IMR-90 (cell line): ENCODE measurements at regions not wholly inside any gene's neighbourhood (a gene's known extent, or its start where the extent isn't known, plus 50 kb on each side); places are given as distances from the start of the nearest gene placed in this dataset.

Experiments used
- ATAC-seq: fragments of 200-7000 bp; cut with Tn5 transposase; 2 replicates; pipeline ENCODE4 v1.9.1; 2020; ENCODE audit warnings: low read depth, mild to moderate bottlenecking, moderate library complexity
- BruUV-seq: library from RNA; stranded (reverse); fragments of 400-500 nt; replicated peaks from 2 replicates; lab custom pipeline; 2021; lab: Mats Ljungman, UMichigan
- CTCF ChIA-PET: fragments of 300-600 bp; formaldehyde crosslinking; extraction: SDS; loops from one replicate; lab custom pipeline; 2021; ENCODE audit warnings: antibody characterized with exemption; lab: Yijun Ruan, JAX
- POLR2A ChIA-PET: fragments of 300-600 bp; sonication (Branson Sonifier 250); formaldehyde crosslinking; loops from one replicate; lab custom pipeline; 2022; ENCODE audit warnings: antibody characterized with exemption; ENCODE audit not compliant: unreplicated experiment; lab: Charles Lee
- DNase-seq: peaks from one replicate; pipeline ENCODE4 v3.0.0; 2013
- H2AFZ ChIP-seq: replicated peaks from 2 replicates; pipeline ENCODE3; 2013; ENCODE audit warnings: low read length, mild to moderate bottlenecking; ENCODE audit not compliant: poor library complexity
- H2AK5ac ChIP-seq: 2 replicates; pipeline ENCODE4 v1.6.1; 2013; ENCODE audit warnings: low read depth, low read length, inconsistent platforms
- H2AK9ac ChIP-seq: replicated peaks from 2 replicates; pipeline ENCODE3; 2013; ENCODE audit warnings: mild to moderate bottlenecking, low read depth, low read length, moderate library complexity; ENCODE audit not compliant: poor library complexity
- H2BK120ac ChIP-seq: 2 replicates; pipeline ENCODE4 v1.6.1; 2013; ENCODE audit warnings: low read depth, low read length, inconsistent platforms
- H2BK15ac ChIP-seq: 3 replicates; pipeline ENCODE4 v1.6.1; 2013; ENCODE audit warnings: low read depth, low read length, inconsistent platforms
- H2BK20ac ChIP-seq: 2 replicates; pipeline ENCODE4 v1.6.1; 2013; ENCODE audit warnings: low read depth, mild to moderate bottlenecking, inconsistent platforms, low read length, moderate library complexity
- H2BK5ac ChIP-seq: 2 replicates; pipeline ENCODE4 v1.6.1; 2013; ENCODE audit warnings: mild to moderate bottlenecking, low read depth, low read length, inconsistent platforms; ENCODE audit not compliant: poor library complexity, severe bottlenecking
- H3K14ac ChIP-seq: replicated peaks from 2 replicates; pipeline ENCODE4 v1.6.1; 2013; ENCODE audit warnings: low read depth, low read length, inconsistent platforms
- H3K18ac ChIP-seq: 2 replicates; pipeline ENCODE4 v1.6.1; 2013; ENCODE audit warnings: low read depth, low read length, control low read depth
- H3K23ac ChIP-seq: 2 replicates; pipeline ENCODE4 v1.6.1; 2013; ENCODE audit warnings: low read depth, low read length, inconsistent platforms
- H3K27ac ChIP-seq: 2 replicates; pipeline ENCODE4 v1.5.1; 2013; ENCODE audit warnings: mild to moderate bottlenecking, control low read depth, low read length; ENCODE audit not compliant: insufficient read depth
- H3K27me3 ChIP-seq: 2 replicates; pipeline ENCODE4 v1.6.1; 2013; ENCODE audit warnings: low read length; ENCODE audit not compliant: control insufficient read depth, insufficient read depth
- H3K36me3 ChIP-seq: 2 replicates; pipeline ENCODE4 v1.6.1; 2013; ENCODE audit warnings: low read length, mixed read lengths; ENCODE audit not compliant: control insufficient read depth, insufficient read depth
- H3K4ac ChIP-seq: 2 replicates; pipeline ENCODE4 v1.6.1; 2013; ENCODE audit warnings: low read depth, low read length, inconsistent platforms
- H3K4me1 ChIP-seq: 2 replicates; pipeline ENCODE4 v1.6.1; 2013; ENCODE audit warnings: low read length, mixed read lengths; ENCODE audit not compliant: control insufficient read depth, insufficient read depth
- H3K4me2 ChIP-seq: 2 replicates; pipeline ENCODE4 v1.6.1; 2013; ENCODE audit warnings: low read depth, mild to moderate bottlenecking, control low read depth, low read length, moderate library complexity
- H3K4me3 ChIP-seq: 2 replicates; pipeline ENCODE4 v1.5.1; 2013; ENCODE audit warnings: low read depth, mild to moderate bottlenecking, control low read depth, low read length, moderate library complexity; ENCODE audit not compliant: insufficient read depth
- H3K56ac ChIP-seq: 2 replicates; pipeline ENCODE4 v1.6.1; 2013; ENCODE audit warnings: low read length, inconsistent platforms; ENCODE audit not compliant: insufficient read depth; ENCODE audit errors: extremely low read depth
- H3K79me1 ChIP-seq, 2 experiments: 2 replicates each; pipeline ENCODE4 v1.6.1; 2013; ENCODE audit warnings: low read length in 2 of 2, inconsistent platforms in 1 of 2, low read depth in 1 of 2
- H3K9ac ChIP-seq: 2 replicates; pipeline ENCODE4 v1.6.1; 2013; ENCODE audit warnings: low read depth, low read length, control low read depth
- H3K9me1 ChIP-seq: 2 replicates; pipeline ENCODE4 v1.6.1; 2013; ENCODE audit warnings: low read length, inconsistent platforms; ENCODE audit not compliant: insufficient read depth
- H3K9me3 ChIP-seq: 2 replicates; pipeline ENCODE4 v1.6.1; 2013; ENCODE audit warnings: low read length; ENCODE audit not compliant: control insufficient read depth, insufficient read depth
- H4K20me1 ChIP-seq: 2 replicates; pipeline ENCODE4 v1.6.1; 2013; ENCODE audit warnings: low read length, inconsistent platforms; ENCODE audit not compliant: insufficient read depth
- H4K5ac ChIP-seq: 2 replicates; pipeline ENCODE4 v1.6.1; 2013; ENCODE audit warnings: mild to moderate bottlenecking, low read depth, low read length, control low read depth
- H4K8ac ChIP-seq, 2 experiments: 2 replicates each; pipeline ENCODE4 v1.6.1; 2013; ENCODE audit warnings: low read depth in 2 of 2, low read length in 2 of 2, control low read depth in 1 of 2, inconsistent platforms in 1 of 2
- H4K91ac ChIP-seq: 2 replicates; pipeline ENCODE4 v1.6.1; 2013; ENCODE audit warnings: low read depth, low read length, inconsistent platforms; ENCODE audit not compliant: insufficient read depth
- BHLHE40 ChIP-seq: fragments of 150-350 bp; IDR thresholded peaks from 2 replicates; pipeline ENCODE4 v1.6.1; 2016; ENCODE audit warnings: mild to moderate bottlenecking, low read depth, low read length
- CHD1 ChIP-seq: IDR thresholded peaks from 2 replicates; pipeline ENCODE4 v1.6.1; 2012; ENCODE audit warnings: low read depth, low read length, improper control_type of control experiment
- CTCF ChIP-seq: conservative IDR thresholded peaks from 2 replicates; pipeline ENCODE4 v1.5.1; 2012; ENCODE audit warnings: mild to moderate bottlenecking, low read depth, low read length, improper control_type of control experiment
- FOS ChIP-seq: fragments of 150-350 bp; IDR thresholded peaks from 2 replicates; pipeline ENCODE4 v1.6.1; 2016; ENCODE audit warnings: low read depth, low read length
- MAZ ChIP-seq: IDR thresholded peaks from 2 replicates; pipeline ENCODE4 v1.6.1; 2012; ENCODE audit warnings: low read depth, mild to moderate bottlenecking, low read length, improper control_type of control experiment, moderate library complexity, borderline replicate concordance
- POLR2A ChIP-seq: IDR thresholded peaks from 2 replicates; pipeline ENCODE4 v1.6.1; 2012; ENCODE audit warnings: mild to moderate bottlenecking, low read depth, low read length
- RAD21 ChIP-seq: IDR thresholded peaks from 2 replicates; pipeline ENCODE4 v1.6.1; 2012; ENCODE audit warnings: low read length, improper control_type of control experiment
- RFX5 ChIP-seq: IDR thresholded peaks from 2 replicates; pipeline ENCODE4 v1.8.0; 2012; ENCODE audit warnings: low read depth, mild to moderate bottlenecking, low read length, moderate library complexity
- WGBS, 2 experiments: methylation state at CpG; one replicate each; pipeline versions ENCODE4 v1.1.5 to v1.1.7; 2013; ENCODE audit warnings: missing lambda C conversion rate in 2 of 2; ENCODE audit not compliant: insufficient read length in 1 of 2; ENCODE audit errors: extremely low coverage in 2 of 2; 5-methylcytosine and 5-hydroxymethylcytosine counted together
- dilution Hi-C: fragments of 300-500 bp; cut with HindIII; formaldehyde crosslinking; loops from one replicate; pipeline ENCODE4 v1.14.3; 2018; ENCODE audit warnings: low sequenced_read_pairs; ENCODE audit not compliant: unreplicated experiment
- in situ Hi-C: fragments of 300-500 bp; cut with MboI; formaldehyde crosslinking; loops from 3 replicates; pipeline ENCODE4 v1.14.3; 2019; ENCODE audit warnings: low sequenced_read_pairs, inconsistent platforms, mixed read lengths
- intact Hi-C: fragments of 100-400 bp; cut with micrococcal nuclease; formaldehyde crosslinking; loops from 2 replicates; pipeline ENCODE4 v1.10.0; 2022

DNA sequence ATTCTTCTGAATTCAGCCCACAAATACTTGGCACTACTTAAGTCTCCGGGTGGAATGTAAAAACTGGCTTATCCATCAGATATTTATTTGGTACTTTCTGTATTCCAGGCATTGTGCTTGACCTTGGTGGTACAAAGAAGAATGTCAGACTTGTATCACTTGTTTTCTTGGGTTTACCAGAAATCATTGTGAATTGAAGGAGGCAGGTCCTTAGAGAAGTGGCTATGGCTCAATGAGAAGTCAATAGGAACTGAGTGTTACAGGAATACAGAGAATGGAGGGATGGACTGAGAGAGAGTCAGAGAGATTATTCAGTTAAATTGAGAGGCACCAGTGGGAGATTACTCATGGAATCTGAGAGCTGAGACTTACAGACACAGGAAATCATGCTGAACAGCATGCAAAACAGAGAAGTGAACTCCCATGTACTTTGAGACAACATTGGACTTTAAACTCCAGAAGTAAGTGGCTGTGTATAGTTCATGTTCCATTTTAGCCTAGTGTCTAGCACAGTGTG is 704.1 kb downstream of the CDH11 start:
- BruUV-seq, result no TSS peak

More for the DNA sequence above, 704.1 kb downstream of the CDH11 start:
- no peaks in the 10 kb centered on the region for H3K36me3 ChIP-seq
- H3K9me3 ChIP-seq, result no peaks in the 10 kb centered on the region; the same call in 1 of the 2 replicates
- no peak overlapping the region for H2BK120ac ChIP-seq
- no peaks in the 10 kb centered on the region for H3K79me1 ChIP-seq
- no peak overlapping the region for H4K5ac ChIP-seq
- H3K23ac ChIP-seq, result no peak overlapping the region
- no peak overlapping the region for H2BK5ac ChIP-seq
- ChIA-PET POLR2A (no interaction called here), CTCF (interaction anchor here (0.6 kb wide), 1 partner anchor 19 kb away, joined by 3 read pairs; no protein-coding TSS in a partner anchor)
- no peak overlapping the region for H2AFZ ChIP-seq
- peak; percentile 41 for DNase-seq
- TF ChIP-seq MAZ (no peak), FOS (no peak), CTCF (no peak), RAD21 (no peak), BHLHE40 (no peak), CHD1 (no peak), RFX5 (no peak), POLR2A (no peak)
- intact Hi-C loops (no loop called here), in situ Hi-C loops (no loop called here), dilution Hi-C loops (no loop called here)
- no peak overlapping the region for H3K4ac ChIP-seq
- no peaks in the 10 kb centered on the region for H3K9me1 ChIP-seq
- H3K14ac ChIP-seq, result no peak overlapping the region
- H3K9ac ChIP-seq, result no peak overlapping the region
- no peak overlapping the region for H2AK9ac ChIP-seq
- H3K4me3 ChIP-seq, result no peak overlapping the region
- H2AK5ac ChIP-seq, result no peak overlapping the region
- ATAC-seq, result peak; percentile 69
- no peak overlapping the region; the same call in 2 of the 3 replicates for H2BK15ac ChIP-seq
- no peak overlapping the region for H3K56ac ChIP-seq
- WGBS, 2 experiments, result no CpG with 5 or more reads among the region's 1 CpG
- H4K8ac ChIP-seq, result no peak overlapping the region
- no peak overlapping the region for H3K4me2 ChIP-seq
- no peaks in the 10 kb centered on the region for H4K20me1 ChIP-seq
- H3K27ac ChIP-seq, result no peak overlapping the region
- H3K18ac ChIP-seq, result no peak overlapping the region
- no peaks in the 10 kb centered on the region; the same call in 1 of the 2 replicates for H3K27me3 ChIP-seq
- H4K91ac ChIP-seq, result no peak overlapping the region
- no peaks in the 10 kb centered on the region; the same call in 1 of the 2 replicates for H3K4me1 ChIP-seq
- no peak overlapping the region for H2BK20ac ChIP-seq
